PFSK-1 (cell line): ENCODE measurements at regions not wholly inside any gene's neighbourhood (a gene's known extent, or its start where the extent isn't known, plus 50 kb on each side); places are given as distances from the start of the nearest gene placed in this dataset.

ENCODE experiments used
- FOXP2 ChIP-seq: optimal IDR thresholded peaks from 2 replicates; pipeline ENCODE3; 2011; ENCODE audit warnings: borderline replicate concordance, control low read depth, inconsistent platforms; ENCODE audit not compliant: insufficient read depth; ENCODE audit errors: extremely low read length, extremely low read depth
- POLR2AphosphoS5 ChIP-seq: IDR thresholded peaks from 2 replicates; pipeline ENCODE4 v1.6.1; 2012; ENCODE audit warnings: low read depth, mild to moderate bottlenecking, control low read depth, low read length, moderate library complexity
- SIN3A ChIP-seq: IDR thresholded peaks from 2 replicates; pipeline ENCODE4 v1.6.1; 2012; ENCODE audit warnings: mild to moderate bottlenecking, low read length, moderate library complexity, borderline replicate concordance; ENCODE audit not compliant: insufficient read depth
- TAF1 ChIP-seq: IDR thresholded peaks from 2 replicates; pipeline ENCODE4 v1.6.1; 2012; ENCODE audit warnings: low read length, control low read depth, borderline replicate concordance; ENCODE audit not compliant: insufficient read depth
- TF ChIP-seq, protein P1 (sequence below), 2 experiments: IDR thresholded peaks; 2 replicates each; pipeline versions ENCODE4 v1.6.1 to v1.8.0; 2011 to 2012; ENCODE audit warnings: low read depth in 2 of 2, low read length in 2 of 2, control low read depth in 1 of 2, inconsistent platforms in 1 of 2, mild to moderate bottlenecking in 1 of 2, moderate library complexity in 1 of 2; ENCODE audit not compliant: insufficient read depth in 1 of 2

DNA sequence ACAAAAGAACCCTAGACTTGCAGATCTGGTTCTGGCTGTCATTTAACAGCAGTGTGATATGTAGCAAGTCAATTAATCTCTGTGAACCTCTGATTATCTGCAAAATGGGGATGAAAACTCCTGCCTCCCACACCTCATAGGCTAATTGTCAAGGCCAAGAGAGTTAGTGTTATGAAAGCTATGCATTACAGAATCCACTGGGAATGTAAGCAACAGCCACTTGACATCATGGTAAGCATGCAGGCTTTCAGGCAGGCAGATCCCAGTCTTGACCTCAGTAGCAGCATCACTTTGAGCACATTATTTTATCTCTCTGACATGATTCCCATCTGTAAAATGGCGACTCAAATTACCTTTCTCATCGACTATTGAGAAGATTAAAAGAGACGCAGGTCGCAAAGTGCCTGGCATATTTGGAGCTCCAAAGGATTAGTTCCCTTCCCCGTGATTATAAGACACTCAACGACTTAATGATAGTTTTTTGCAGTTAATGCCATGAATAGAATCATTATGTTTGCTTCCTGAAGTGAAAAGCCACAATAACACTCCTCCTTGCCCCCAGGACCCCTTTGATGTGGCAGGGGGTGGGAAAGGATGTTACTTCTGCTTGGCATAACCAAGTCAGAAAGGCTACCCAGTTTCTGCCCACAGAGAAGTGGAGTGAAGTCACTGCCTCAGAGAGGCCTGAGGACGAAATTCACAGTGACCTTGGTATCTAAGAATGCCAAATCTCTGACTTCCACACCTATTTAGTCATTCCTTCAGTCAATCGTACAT is 273.0 kb upstream of the NFIA start:
- no peak for TF ChIP-seq SIN3A
- no peak for TF ChIP-seq POLR2AphosphoS5
- TF ChIP-seq, protein P1, sequence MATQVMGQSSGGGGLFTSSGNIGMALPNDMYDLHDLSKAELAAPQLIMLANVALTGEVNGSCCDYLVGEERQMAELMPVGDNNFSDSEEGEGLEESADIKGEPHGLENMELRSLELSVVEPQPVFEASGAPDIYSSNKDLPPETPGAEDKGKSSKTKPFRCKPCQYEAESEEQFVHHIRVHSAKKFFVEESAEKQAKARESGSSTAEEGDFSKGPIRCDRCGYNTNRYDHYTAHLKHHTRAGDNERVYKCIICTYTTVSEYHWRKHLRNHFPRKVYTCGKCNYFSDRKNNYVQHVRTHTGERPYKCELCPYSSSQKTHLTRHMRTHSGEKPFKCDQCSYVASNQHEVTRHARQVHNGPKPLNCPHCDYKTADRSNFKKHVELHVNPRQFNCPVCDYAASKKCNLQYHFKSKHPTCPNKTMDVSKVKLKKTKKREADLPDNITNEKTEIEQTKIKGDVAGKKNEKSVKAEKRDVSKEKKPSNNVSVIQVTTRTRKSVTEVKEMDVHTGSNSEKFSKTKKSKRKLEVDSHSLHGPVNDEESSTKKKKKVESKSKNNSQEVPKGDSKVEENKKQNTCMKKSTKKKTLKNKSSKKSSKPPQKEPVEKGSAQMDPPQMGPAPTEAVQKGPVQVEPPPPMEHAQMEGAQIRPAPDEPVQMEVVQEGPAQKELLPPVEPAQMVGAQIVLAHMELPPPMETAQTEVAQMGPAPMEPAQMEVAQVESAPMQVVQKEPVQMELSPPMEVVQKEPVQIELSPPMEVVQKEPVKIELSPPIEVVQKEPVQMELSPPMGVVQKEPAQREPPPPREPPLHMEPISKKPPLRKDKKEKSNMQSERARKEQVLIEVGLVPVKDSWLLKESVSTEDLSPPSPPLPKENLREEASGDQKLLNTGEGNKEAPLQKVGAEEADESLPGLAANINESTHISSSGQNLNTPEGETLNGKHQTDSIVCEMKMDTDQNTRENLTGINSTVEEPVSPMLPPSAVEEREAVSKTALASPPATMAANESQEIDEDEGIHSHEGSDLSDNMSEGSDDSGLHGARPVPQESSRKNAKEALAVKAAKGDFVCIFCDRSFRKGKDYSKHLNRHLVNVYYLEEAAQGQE (IDR thresholded peaks at IDR 0.05; ENCODE audit: insufficient read depth in 1 of 2, low read depth in 2 of 2, low read length in 2 of 2): no peak
- TF ChIP-seq TAF1: no peak
- TF ChIP-seq FOXP2: no peak

DNA sequence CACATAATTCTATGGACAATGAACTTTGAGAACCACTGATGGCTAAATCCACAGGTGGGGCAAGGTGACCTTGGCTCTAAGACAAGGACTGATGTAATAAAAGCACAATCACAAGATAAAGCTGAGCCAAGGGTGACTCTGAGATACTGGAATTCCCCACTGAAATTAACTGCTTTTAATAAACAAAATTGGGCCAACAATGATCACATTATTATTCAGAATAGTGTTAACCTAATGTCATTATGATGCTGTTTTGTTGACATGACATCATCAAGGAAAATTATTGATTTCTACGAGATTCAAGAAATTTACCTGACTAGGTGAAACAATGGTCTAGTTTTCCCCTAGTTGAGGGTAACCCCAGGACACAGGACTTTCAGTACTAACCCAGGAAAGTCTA is 273.7 kb upstream of the NFIA start:
- no peak for TF ChIP-seq POLR2AphosphoS5
- no peak for TF ChIP-seq SIN3A
- TF ChIP-seq TAF1: no peak
- TF ChIP-seq FOXP2: no peak
- TF ChIP-seq, protein P1 (IDR thresholded peaks at IDR 0.05; ENCODE audit: insufficient read depth in 1 of 2, low read depth in 2 of 2, low read length in 2 of 2): no peak

DNA sequence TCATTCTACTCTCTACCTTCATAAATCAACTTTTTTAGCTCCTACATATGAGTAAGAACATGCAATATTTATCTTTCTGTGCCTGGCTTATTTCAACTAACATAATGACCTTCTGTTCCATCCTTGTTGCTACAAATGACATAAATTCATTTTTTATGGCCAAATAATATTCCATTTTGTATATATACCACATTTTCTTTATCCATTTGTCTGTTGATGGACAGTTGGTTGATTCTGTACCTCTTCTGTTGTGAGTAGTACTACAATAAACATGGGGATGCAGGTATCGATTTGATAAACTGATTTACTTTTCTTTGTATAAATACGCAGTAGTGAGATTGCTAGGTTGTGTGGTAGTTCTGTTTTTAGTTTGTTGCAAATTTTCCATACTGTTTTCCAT is 279.5 kb upstream of the NFIA start:
- no peak for TF ChIP-seq TAF1
- TF ChIP-seq FOXP2: no peak
- no peak for TF ChIP-seq SIN3A
- TF ChIP-seq POLR2AphosphoS5: no peak
- TF ChIP-seq, protein P1 (IDR thresholded peaks at IDR 0.05; ENCODE audit: insufficient read depth in 1 of 2, low read depth in 2 of 2, low read length in 2 of 2): no peak

DNA sequence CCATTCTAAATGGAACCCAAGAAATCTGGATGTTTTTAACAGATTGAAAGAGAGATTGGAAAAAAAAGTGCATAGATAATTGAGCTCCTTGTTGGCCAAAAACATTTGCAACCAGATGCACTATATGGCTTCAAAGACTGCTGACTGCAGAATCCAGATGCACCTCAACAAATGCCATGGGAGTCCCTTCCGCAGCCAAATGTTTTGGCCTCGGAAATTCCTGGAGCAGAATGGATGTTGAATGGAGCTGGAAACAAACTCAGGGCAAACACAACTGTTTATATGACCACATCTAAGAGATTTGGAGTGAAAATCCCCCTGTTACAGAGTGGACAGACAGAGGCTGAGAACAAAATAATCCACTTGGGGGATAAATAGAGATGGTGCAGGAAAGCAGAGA is 285.0 kb upstream of the NFIA start:
- TF ChIP-seq SIN3A (no peak), FOXP2 (no peak), POLR2AphosphoS5 (no peak), TAF1 (no peak)
- TF ChIP-seq, protein P1 (IDR thresholded peaks at IDR 0.05; ENCODE audit: insufficient read depth in 1 of 2, low read depth in 2 of 2, low read length in 2 of 2): no peak
